ENCODE measurements at regions not wholly inside any gene's neighbourhood (a gene's known extent, or its start where the extent isn't known, plus 50 kb on each side); places are given as distances from the start of the nearest gene placed in this dataset.

- no peak overlapping the region for H4K8ac ChIP-seq (ENCODE audit: low read depth in 2 of 2, low read length in 2 of 2)
- 40% methylated on average over 1 of the region's 3 CpGs; no CpG with 5 or more reads in 1 of the 2 experiments for WGBS, 2 experiments (ENCODE audit: extremely low coverage in 2 of 2, insufficient read length in 1 of 2)
- no peak overlapping the region for H3K27ac ChIP-seq (ENCODE audit: insufficient read depth, low read length)
- peaks cover 2% of the 10 kb centered on the region; the same call in 1 of the 2 replicates for H3K4me1 ChIP-seq (ENCODE audit: control insufficient read depth, insufficient read depth, low read length)
- CTCF ChIA-PET, result interaction anchor here (0.8 kb wide), 1 partner anchor 12 kb away, joined by 4 read pairs; no protein-coding TSS in a partner anchor
- no peak overlapping the region for H2BK15ac ChIP-seq (ENCODE audit: low read depth, low read length)
- no peaks in the 10 kb centered on the region for H3K9me1 ChIP-seq (ENCODE audit: insufficient read depth, low read length)
- BruUV-seq (replicated peaks), result no TSS peak
- peaks cover 3% of the 10 kb centered on the region for H3K9me3 ChIP-seq (ENCODE audit: control insufficient read depth, insufficient read depth, low read length)
- POLR2A ChIA-PET (ENCODE audit: unreplicated experiment), result no interaction called here
- H2AFZ ChIP-seq (replicated peaks; ENCODE audit: low read length, poor library complexity), result no peak overlapping the region
- no peak overlapping the region for H3K18ac ChIP-seq (ENCODE audit: low read depth, low read length)
- H2AK5ac ChIP-seq (ENCODE audit: low read depth, low read length), result no peak overlapping the region
- no peak overlapping the region for H3K4me3 ChIP-seq (ENCODE audit: insufficient read depth, low read depth, low read length)
- in situ Hi-C loops (cut with MboI; ENCODE audit: low sequenced_read_pairs) (no loop called here), intact Hi-C loops (cut with micrococcal nuclease) (no loop called here), dilution Hi-C loops (cut with HindIII; ENCODE audit: low sequenced_read_pairs, unreplicated experiment) (no loop called here)
- H3K14ac ChIP-seq (replicated peaks; ENCODE audit: low read depth, low read length), result no peak overlapping the region
- H3K4ac ChIP-seq (ENCODE audit: low read depth, low read length), result no peak overlapping the region
- no peak overlapping the region for H3K9ac ChIP-seq (ENCODE audit: low read depth, low read length)
- H4K5ac ChIP-seq (ENCODE audit: low read depth, low read length), result no peak overlapping the region
- DNase-seq (no peak), ATAC-seq (ENCODE audit: low read depth) (no peak)
- no peak overlapping the region for H2BK5ac ChIP-seq (ENCODE audit: low read depth, low read length, poor library complexity, severe bottlenecking)
- no peaks in the 10 kb centered on the region for H3K79me1 ChIP-seq (ENCODE audit: low read depth in 1 of 2, low read length in 2 of 2)
- peaks cover 25% of the 10 kb centered on the region for H3K27me3 ChIP-seq (ENCODE audit: control insufficient read depth, insufficient read depth, low read length)
- H2BK120ac ChIP-seq (ENCODE audit: low read depth, low read length), result no peak overlapping the region
- TF ChIP-seq NFE2L2 (IDR thresholded peaks at IDR 0.05; ENCODE audit: low read depth, low read length) (no peak), RFX5 (IDR thresholded peaks at IDR 0.05; ENCODE audit: low read depth, low read length) (no peak), CHD1 (IDR thresholded peaks at IDR 0.05; ENCODE audit: low read depth, low read length) (no peak), CTCF (conservative IDR thresholded peaks at IDR 0.05; ENCODE audit: low read depth, low read length) (no peak), RAD21 (IDR thresholded peaks at IDR 0.05; ENCODE audit: low read length) (no peak), USF2 (IDR thresholded peaks at IDR 0.05; ENCODE audit: low read depth, low read length) (no peak), POLR2A (IDR thresholded peaks at IDR 0.05; ENCODE audit: low read depth, low read length) (no peak), MXI1 (IDR thresholded peaks at IDR 0.05; ENCODE audit: borderline replicate concordance, low read depth, low read length) (no peak), MAFK (IDR thresholded peaks at IDR 0.05; ENCODE audit: low read depth, low read length) (no peak), CEBPB (IDR thresholded peaks at IDR 0.05; ENCODE audit: low read depth, low read length) (no peak), FOS (IDR thresholded peaks at IDR 0.05; ENCODE audit: low read depth, low read length) (no peak), SMC3 (IDR thresholded peaks at IDR 0.05; ENCODE audit: low read depth, low read length) (no peak), RCOR1 (IDR thresholded peaks at IDR 0.05; ENCODE audit: insufficient replicate concordance, low read length) (no peak), BHLHE40 (IDR thresholded peaks at IDR 0.05; ENCODE audit: low read depth, low read length) (no peak), ELK1 (IDR thresholded peaks at IDR 0.05; ENCODE audit: borderline replicate concordance, low read depth, low read length) (no peak)
- no peaks in the 10 kb centered on the region for H4K20me1 ChIP-seq (ENCODE audit: insufficient read depth, low read length)
- H3K56ac ChIP-seq (ENCODE audit: extremely low read depth, insufficient read depth, low read length), result no peak overlapping the region
- no peak overlapping the region for H3K23ac ChIP-seq (ENCODE audit: low read depth, low read length)
- H3K4me2 ChIP-seq (ENCODE audit: low read depth, low read length), result no peak overlapping the region
- no peak overlapping the region for H4K91ac ChIP-seq (ENCODE audit: insufficient read depth, low read depth, low read length)
- no peaks in the 10 kb centered on the region for H3K36me3 ChIP-seq (ENCODE audit: control insufficient read depth, insufficient read depth, low read length)
- H2AK9ac ChIP-seq (replicated peaks; ENCODE audit: low read depth, low read length, poor library complexity), result no peak overlapping the region
- no peak overlapping the region for H2BK20ac ChIP-seq (ENCODE audit: low read depth, low read length)
Measured at GRCh38 chr5:71860048-71860447, 141.0 kb downstream of the CARTPT start.

Measured in IMR-90 (cell line).